PC-3 (cell line): ENCODE measurements at regions not wholly inside any gene's neighbourhood (a gene's known extent, or its start where the extent isn't known, plus 50 kb on each side); places are given as distances from the start of the nearest gene placed in this dataset.

Experiments used
- EZH2 ChIP-seq: fragments of 300-600 bp; sonication (generic); IDR thresholded peaks from one replicate; pipeline ENCODE4 v1.6.1; 2017; ENCODE audit warnings: antibody characterized with exemption, mild to moderate bottlenecking, low read length; ENCODE audit not compliant: unreplicated experiment
- TF ChIP-seq, protein P1 (sequence below): fragments of 300-600 bp; sonication (generic); conservative IDR thresholded peaks from 2 replicates; pipeline ENCODE4 v1.5.1; 2017; ENCODE audit warnings: antibody characterized with exemption, low read depth, mild to moderate bottlenecking, low read length

DNA sequence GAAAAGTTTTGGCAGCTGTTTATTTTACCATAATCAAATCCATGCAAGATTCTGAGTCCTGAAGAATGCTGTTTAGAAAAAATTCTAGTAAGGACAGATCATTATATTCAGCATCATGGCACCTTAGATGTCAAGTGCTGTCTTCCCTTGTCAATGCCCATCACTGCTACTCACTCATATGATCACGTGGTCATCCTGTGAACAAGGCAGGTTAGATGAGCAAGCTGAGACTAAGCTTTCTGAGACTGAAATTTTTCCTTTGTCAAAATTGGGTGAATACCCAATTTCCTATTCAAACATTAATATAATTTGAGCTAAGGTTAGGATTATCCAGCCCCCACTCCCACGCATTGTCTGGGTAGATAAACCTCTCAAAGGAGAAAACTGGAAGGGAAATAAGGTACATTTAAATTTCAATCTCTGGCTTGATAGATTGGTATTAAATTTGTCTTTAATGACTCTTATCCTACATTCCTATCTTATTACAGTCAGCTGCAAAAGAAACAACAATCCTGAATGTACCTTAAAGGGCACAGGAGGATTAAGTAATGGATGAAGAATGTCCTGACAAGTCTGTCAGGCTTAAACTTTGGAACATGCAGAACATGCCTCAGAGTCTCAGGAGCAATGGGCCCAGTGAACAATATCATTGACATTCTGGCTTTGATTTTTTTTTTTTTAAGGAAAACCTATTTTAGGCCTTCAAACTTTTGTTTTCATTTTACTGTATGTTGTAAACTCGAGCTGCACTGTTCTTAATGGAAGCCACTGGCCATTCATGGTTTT lies 148.7 kb upstream of the RANBP3L start:
- TF ChIP-seq, protein P1, sequence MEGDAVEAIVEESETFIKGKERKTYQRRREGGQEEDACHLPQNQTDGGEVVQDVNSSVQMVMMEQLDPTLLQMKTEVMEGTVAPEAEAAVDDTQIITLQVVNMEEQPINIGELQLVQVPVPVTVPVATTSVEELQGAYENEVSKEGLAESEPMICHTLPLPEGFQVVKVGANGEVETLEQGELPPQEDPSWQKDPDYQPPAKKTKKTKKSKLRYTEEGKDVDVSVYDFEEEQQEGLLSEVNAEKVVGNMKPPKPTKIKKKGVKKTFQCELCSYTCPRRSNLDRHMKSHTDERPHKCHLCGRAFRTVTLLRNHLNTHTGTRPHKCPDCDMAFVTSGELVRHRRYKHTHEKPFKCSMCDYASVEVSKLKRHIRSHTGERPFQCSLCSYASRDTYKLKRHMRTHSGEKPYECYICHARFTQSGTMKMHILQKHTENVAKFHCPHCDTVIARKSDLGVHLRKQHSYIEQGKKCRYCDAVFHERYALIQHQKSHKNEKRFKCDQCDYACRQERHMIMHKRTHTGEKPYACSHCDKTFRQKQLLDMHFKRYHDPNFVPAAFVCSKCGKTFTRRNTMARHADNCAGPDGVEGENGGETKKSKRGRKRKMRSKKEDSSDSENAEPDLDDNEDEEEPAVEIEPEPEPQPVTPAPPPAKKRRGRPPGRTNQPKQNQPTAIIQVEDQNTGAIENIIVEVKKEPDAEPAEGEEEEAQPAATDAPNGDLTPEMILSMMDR = no peak
- TF ChIP-seq EZH2 = no peak
